Endothelial cell (in vitro differentiated cells): ENCODE measurements at regions not wholly inside any gene's neighbourhood (a gene's known extent, or its start where the extent isn't known, plus 50 kb on each side); places are given as distances from the start of the nearest gene placed in this dataset.

ENCODE experiments used
- DNase-seq: peaks from one replicate; pipeline ENCODE4 v3.0.0; 2021; ENCODE audit warnings: low spot score
- H3K27ac Mint-ChIP-seq: one replicate; pipeline ENCODE4 v1.8.0; 2021; ENCODE audit warnings: mixed read lengths, inconsistent platforms; ENCODE audit not compliant: unreplicated experiment
- H3K27me3 Mint-ChIP-seq: one replicate; pipeline ENCODE4 v1.8.0; 2021; ENCODE audit warnings: mild to moderate bottlenecking, moderate library complexity, mixed read lengths, inconsistent platforms; ENCODE audit not compliant: unreplicated experiment
- H3K36me3 Mint-ChIP-seq: one replicate; pipeline ENCODE4 v1.8.0; 2021; ENCODE audit warnings: mild to moderate bottlenecking, low read depth, mixed read lengths, inconsistent platforms; ENCODE audit not compliant: unreplicated experiment
- H3K4me1 Mint-ChIP-seq: one replicate; pipeline ENCODE4 v1.8.0; 2021; ENCODE audit warnings: mild to moderate bottlenecking, mixed read lengths, inconsistent platforms; ENCODE audit not compliant: unreplicated experiment
- H3K4me3 Mint-ChIP-seq: one replicate; pipeline ENCODE4 v1.8.0; 2021; ENCODE audit warnings: mild to moderate bottlenecking, mixed read lengths, inconsistent platforms; ENCODE audit not compliant: unreplicated experiment
- H3K9me3 Mint-ChIP-seq: one replicate; pipeline ENCODE4 v1.8.0; 2021; ENCODE audit warnings: mixed read lengths, inconsistent platforms; ENCODE audit not compliant: unreplicated experiment
- TF ChIP-seq, protein P1 (sequence below): fragments of 200-600 bp; sonication (generic); IDR thresholded peaks from one replicate; pipeline ENCODE4 v1.5.0; 2021; ENCODE audit warnings: antibody characterized with exemption; ENCODE audit not compliant: unreplicated experiment

DNA sequence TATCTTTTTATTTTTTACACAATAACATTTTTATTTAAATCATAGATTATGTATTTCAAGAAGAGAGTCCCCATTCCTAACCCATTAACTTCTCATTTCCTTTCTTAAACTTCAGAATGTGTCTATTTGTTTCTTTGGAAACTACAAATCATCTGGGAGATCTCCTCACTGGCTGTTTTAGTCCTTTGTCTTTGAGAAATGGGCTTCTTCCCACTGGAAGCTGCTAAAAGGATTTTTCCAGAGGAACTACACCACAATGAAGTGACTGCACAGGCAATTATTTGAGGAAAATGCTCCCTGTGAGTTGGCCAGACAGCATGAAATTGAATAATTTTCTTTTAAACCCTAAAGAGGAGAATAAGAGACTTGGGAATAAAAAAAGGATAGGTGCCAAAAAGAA, 119.1 kb downstream of the TENT5A start:
- H3K4me3 Mint-ChIP-seq, result no peak overlapping the region
- no peaks in the 10 kb centered on the region for H3K9me3 Mint-ChIP-seq
- peaks cover 1% of the 10 kb centered on the region for H3K27me3 Mint-ChIP-seq
- no peak for DNase-seq
- no peaks in the 10 kb centered on the region for H3K36me3 Mint-ChIP-seq
- TF ChIP-seq, protein P1, sequence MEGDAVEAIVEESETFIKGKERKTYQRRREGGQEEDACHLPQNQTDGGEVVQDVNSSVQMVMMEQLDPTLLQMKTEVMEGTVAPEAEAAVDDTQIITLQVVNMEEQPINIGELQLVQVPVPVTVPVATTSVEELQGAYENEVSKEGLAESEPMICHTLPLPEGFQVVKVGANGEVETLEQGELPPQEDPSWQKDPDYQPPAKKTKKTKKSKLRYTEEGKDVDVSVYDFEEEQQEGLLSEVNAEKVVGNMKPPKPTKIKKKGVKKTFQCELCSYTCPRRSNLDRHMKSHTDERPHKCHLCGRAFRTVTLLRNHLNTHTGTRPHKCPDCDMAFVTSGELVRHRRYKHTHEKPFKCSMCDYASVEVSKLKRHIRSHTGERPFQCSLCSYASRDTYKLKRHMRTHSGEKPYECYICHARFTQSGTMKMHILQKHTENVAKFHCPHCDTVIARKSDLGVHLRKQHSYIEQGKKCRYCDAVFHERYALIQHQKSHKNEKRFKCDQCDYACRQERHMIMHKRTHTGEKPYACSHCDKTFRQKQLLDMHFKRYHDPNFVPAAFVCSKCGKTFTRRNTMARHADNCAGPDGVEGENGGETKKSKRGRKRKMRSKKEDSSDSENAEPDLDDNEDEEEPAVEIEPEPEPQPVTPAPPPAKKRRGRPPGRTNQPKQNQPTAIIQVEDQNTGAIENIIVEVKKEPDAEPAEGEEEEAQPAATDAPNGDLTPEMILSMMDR, result no peak
- no peak overlapping the region for H3K27ac Mint-ChIP-seq
- peaks cover 2% of the 10 kb centered on the region for H3K4me1 Mint-ChIP-seq

DNA sequence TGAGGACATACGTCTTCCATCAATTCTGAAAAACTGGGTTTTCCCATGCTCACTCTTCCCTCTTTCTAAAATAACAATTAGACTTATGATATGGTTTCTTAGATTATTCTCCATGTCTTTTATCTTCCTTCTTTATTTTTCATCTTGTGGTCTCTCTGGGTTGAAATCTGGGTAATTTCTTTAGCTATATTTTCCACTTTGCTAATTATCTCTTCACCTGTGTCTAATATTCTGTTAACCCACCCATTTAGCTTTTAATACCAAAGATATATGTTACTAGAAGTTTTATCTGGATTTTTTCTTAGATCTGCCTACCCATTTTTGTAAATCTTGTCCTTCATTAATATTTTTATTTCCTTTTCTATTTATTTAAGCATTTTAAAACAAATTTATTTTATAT, 121.8 kb downstream of the TENT5A start:
- no peaks in the 10 kb centered on the region for H3K9me3 Mint-ChIP-seq
- DNase-seq, result no peak
- no peak overlapping the region for H3K27ac Mint-ChIP-seq
- peaks cover 1% of the 10 kb centered on the region for H3K27me3 Mint-ChIP-seq
- H3K36me3 Mint-ChIP-seq, result no peaks in the 10 kb centered on the region
- H3K4me1 Mint-ChIP-seq, result no peaks in the 10 kb centered on the region
- H3K4me3 Mint-ChIP-seq, result no peak overlapping the region
- TF ChIP-seq, protein P1, result no peak

DNA sequence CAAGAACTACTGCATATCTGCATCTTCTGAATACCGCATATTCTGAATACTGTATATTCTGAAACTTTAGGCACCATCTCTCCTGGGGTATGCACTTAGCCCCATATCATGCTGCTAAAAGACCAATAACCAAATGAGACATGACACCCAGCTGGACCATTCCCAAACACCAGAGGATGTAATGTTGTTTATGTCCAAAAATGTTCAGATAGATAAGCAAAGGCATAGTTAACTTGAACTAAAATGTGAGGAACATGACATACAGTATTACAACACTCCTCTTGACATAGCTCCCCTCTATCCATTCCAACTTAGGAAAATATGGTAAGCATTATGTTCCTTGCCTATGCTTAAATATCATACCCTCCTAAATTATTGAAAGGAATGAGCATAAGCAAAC, 127.3 kb downstream of the TENT5A start:
- H3K4me1 Mint-ChIP-seq, result no peaks in the 10 kb centered on the region
- no peaks in the 10 kb centered on the region for H3K27me3 Mint-ChIP-seq
- H3K36me3 Mint-ChIP-seq, result no peaks in the 10 kb centered on the region
- H3K4me3 Mint-ChIP-seq, result no peak overlapping the region
- H3K27ac Mint-ChIP-seq, result no peak overlapping the region
- TF ChIP-seq, protein P1, result no peak
- no peak for DNase-seq
- H3K9me3 Mint-ChIP-seq, result no peaks in the 10 kb centered on the region

DNA sequence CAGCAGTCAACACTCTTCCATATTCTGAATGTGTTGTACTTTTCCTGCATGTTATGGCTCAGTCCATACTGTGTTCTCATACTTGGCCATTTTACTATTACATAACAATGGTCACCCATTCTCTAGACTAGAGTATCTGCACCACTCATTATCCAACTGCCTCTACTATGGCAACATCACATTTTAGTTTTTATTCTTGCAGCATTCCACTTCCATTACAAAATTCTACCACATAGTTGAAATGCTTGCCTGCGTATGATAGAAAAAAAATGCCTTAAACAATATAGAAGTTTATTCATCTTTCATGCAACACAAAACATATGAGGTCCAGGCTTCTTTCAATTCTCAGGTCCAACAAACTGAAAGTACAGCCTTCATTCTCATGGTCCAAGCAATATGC, 128.0 kb downstream of the TENT5A start:
- Mint-ChIP-seq H3K27me3 (no peaks in the 10 kb centered on the region), H3K9me3 (no peaks in the 10 kb centered on the region), H3K36me3 (no peaks in the 10 kb centered on the region), H3K4me3 (no peak overlapping the region), H3K4me1 (no peaks in the 10 kb centered on the region), H3K27ac (no peak overlapping the region)
- no peak for DNase-seq
- TF ChIP-seq, protein P1, result no peak

DNA sequence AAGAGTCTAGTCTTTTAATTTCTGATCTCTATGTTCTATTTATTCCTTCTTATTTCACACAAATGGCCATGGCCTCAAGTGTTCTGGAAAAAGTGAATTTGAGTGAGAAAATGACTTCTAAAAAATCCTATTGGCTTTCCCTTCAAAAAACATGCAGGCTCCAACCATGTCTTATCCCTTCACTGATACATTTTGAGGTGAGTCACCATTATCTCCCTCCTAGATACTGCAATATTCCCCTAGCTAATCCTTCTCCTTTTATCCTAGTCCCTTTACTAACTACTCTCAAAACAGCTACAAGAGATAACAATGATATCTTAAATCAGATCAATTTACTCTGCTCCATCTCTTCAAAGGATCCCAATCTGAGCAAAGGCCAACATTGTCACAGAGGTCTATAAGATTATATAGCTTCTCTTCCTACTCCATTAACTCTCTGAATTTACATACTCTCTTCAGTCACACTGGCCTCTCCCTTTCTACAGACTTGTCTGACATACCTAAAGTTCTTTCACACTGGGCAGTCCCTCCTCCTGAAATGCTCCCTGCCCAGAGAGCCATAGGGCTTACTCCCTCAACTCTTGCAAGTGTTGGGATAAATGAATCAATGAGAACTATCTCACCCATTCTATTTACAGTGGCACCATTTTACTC, 129.2 kb downstream of the TENT5A start:
- Mint-ChIP-seq H3K9me3 (no peaks in the 10 kb centered on the region), H3K27me3 (no peaks in the 10 kb centered on the region), H3K36me3 (no peaks in the 10 kb centered on the region), H3K27ac (no peak overlapping the region), H3K4me3 (no peak overlapping the region), H3K4me1 (no peaks in the 10 kb centered on the region)
- DNase-seq, result no peak
- TF ChIP-seq, protein P1, result no peak
